H1 (cell line): ENCODE measurements at regions not wholly inside any gene's neighbourhood (a gene's known extent, or its start where the extent isn't known, plus 50 kb on each side); places are given as distances from the start of the nearest gene placed in this dataset.

Experiments
- CTCF ChIA-PET: fragments of 300-600 bp; sonication (Branson Sonifier 250); formaldehyde crosslinking; loops from one replicate; lab custom pipeline; 2021; ENCODE audit not compliant: partially characterized antibody; lab: Charles Lee
- POLR2A ChIA-PET: fragments of 300-600 bp; sonication (Branson Sonifier 250); formaldehyde crosslinking; loops from one replicate; lab custom pipeline; 2021; ENCODE audit warnings: inconsistent platforms; ENCODE audit not compliant: partially characterized antibody; lab: Charles Lee
- DNase-seq, 2 experiments: peaks; one replicate each; pipeline versions ENCODE4 v3.0.0 to v3.0.0-alpha.2; 2010 to 2022; ENCODE audit warnings: low spot score in 2 of 2, low read depth in 1 of 2, mixed read lengths in 1 of 2
- FAIRE-seq: peaks from 2 replicates; lab custom pipeline; 2011; peaks lifted over from hg19 to GRCh38; lab: Jason Lieb, UNC
- H2AFZ ChIP-seq: 2 replicates; pipeline ENCODE4 v1.8.1; 2012; ENCODE audit warnings: low read length, inconsistent platforms
- H2AK5ac ChIP-seq: 2 replicates; pipeline ENCODE4 v1.6.1; 2013; ENCODE audit warnings: low read depth, low read length
- H2BK120ac ChIP-seq: replicated peaks from 2 replicates; pipeline ENCODE3; 2013; ENCODE audit warnings: low read depth, low read length, inconsistent platforms
- H2BK12ac ChIP-seq: 2 replicates; pipeline ENCODE4 v1.6.1; 2013; ENCODE audit warnings: low read depth, low read length
- H2BK15ac ChIP-seq: 2 replicates; pipeline ENCODE4 v1.6.1; 2013; ENCODE audit warnings: low read length
- H2BK20ac ChIP-seq: 2 replicates; pipeline ENCODE4 v1.6.1; 2013; ENCODE audit warnings: low read length
- H2BK5ac ChIP-seq: 2 replicates; pipeline ENCODE4 v1.6.1; 2013; ENCODE audit warnings: low read depth, low read length
- H3K14ac ChIP-seq: 2 replicates; pipeline ENCODE4 v1.6.1; 2013; ENCODE audit warnings: inconsistent platforms; ENCODE audit not compliant: insufficient read length
- H3K18ac ChIP-seq: 2 replicates; pipeline ENCODE4 v1.6.1; 2013; ENCODE audit warnings: low read length; ENCODE audit errors: extremely low read depth
- H3K23ac ChIP-seq: 2 replicates; pipeline ENCODE4 v1.6.1; 2013; ENCODE audit warnings: inconsistent platforms; ENCODE audit not compliant: insufficient read length
- H3K23me2 ChIP-seq: 2 replicates; pipeline ENCODE4 v1.6.1; 2013; ENCODE audit warnings: low read depth, low read length
- H3K27ac ChIP-seq: 2 replicates; pipeline ENCODE4 v1.6.1; 2011; ENCODE audit warnings: low read depth, low read length, inconsistent platforms
- H3K27me3 ChIP-seq, 4 experiments: replicated peaks in 1 of 4; 1 replicate in 1 of 4; 2 replicates in 3 of 4; pipeline versions ENCODE4 v1.6.1 to v1.8.1; 2011 to 2013; ENCODE audit warnings: low read length in 3 of 4, mild to moderate bottlenecking in 3 of 4, inconsistent platforms in 2 of 4, mixed read lengths in 2 of 4, moderate library complexity in 1 of 4; ENCODE audit not compliant: control insufficient read depth in 3 of 4, insufficient read depth in 3 of 4; ENCODE audit errors: extremely low read depth in 1 of 4
- H3K36me3 ChIP-seq, 4 experiments: 2 replicates each; pipeline versions ENCODE4 v1.6.1 to v1.8.1; 2011 to 2013; ENCODE audit warnings: mild to moderate bottlenecking in 4 of 4, low read length in 3 of 4, moderate library complexity in 2 of 4, control low read depth in 1 of 4, inconsistent platforms in 1 of 4; ENCODE audit not compliant: insufficient read depth in 4 of 4, control insufficient read depth in 2 of 4
- H3K4ac ChIP-seq: replicated peaks from 2 replicates; pipeline ENCODE3; 2013; ENCODE audit warnings: low read length, low read depth, mixed read lengths, inconsistent platforms; ENCODE audit not compliant: insufficient read length
- H3K4me1 ChIP-seq, 4 experiments: replicated peaks in 1 of 4; 1 replicate in 1 of 4; 2 replicates in 3 of 4; pipeline versions ENCODE4 v1.6.1 to v1.8.1; 2011 to 2013; ENCODE audit warnings: low read length in 3 of 4, inconsistent platforms in 2 of 4, mixed read lengths in 1 of 4; ENCODE audit not compliant: insufficient read depth in 4 of 4, control insufficient read depth in 3 of 4
- H3K4me2 ChIP-seq, 2 experiments: 2 replicates each; pipeline versions ENCODE4 v1.6.1 to v1.8.1; 2011 to 2013; ENCODE audit warnings: low read depth in 2 of 2, low read length in 2 of 2, control low read depth in 1 of 2, inconsistent platforms in 1 of 2, mild to moderate bottlenecking in 1 of 2; ENCODE audit not compliant: insufficient read depth in 1 of 2
- H3K4me3 ChIP-seq, 4 experiments: fragments of 200-600, 300-600 bp in 1 of 4; sonication (generic), shearing (Covaris generic), sonication (Bioruptor Twin) in 1 of 4; 2 replicates each; pipeline versions ENCODE4 v1.5.1 to v1.8.1; 2011 to 2016; ENCODE audit warnings: low read length in 4 of 4, low read depth in 3 of 4, control low read depth in 2 of 4, inconsistent platforms in 2 of 4, mild to moderate bottlenecking in 2 of 4, mixed read lengths in 1 of 4, moderate library complexity in 1 of 4; ENCODE audit not compliant: insufficient read depth in 2 of 4; ENCODE audit errors: extremely low read depth in 1 of 4
- H3K56ac ChIP-seq: replicated peaks from 2 replicates; pipeline ENCODE3; 2013; ENCODE audit warnings: low read depth, mild to moderate bottlenecking, mixed read lengths, low read length, inconsistent platforms; ENCODE audit not compliant: insufficient read length
- H3K79me1 ChIP-seq: 2 replicates; pipeline ENCODE4 v1.6.1; 2013; ENCODE audit warnings: low read depth, low read length, control low read depth
- H3K79me2 ChIP-seq, 2 experiments: 2 replicates each; pipeline versions ENCODE4 v1.6.1 to v1.8.1; 2012 to 2013; ENCODE audit warnings: low read length in 2 of 2, mild to moderate bottlenecking in 2 of 2, inconsistent platforms in 1 of 2; ENCODE audit not compliant: insufficient read depth in 2 of 2, control insufficient read depth in 1 of 2
- H3K9ac ChIP-seq, 4 experiments: replicated peaks in 1 of 4; 1 replicate in 1 of 4; 2 replicates in 3 of 4; pipeline versions ENCODE4 v1.6.1 to v1.8.1; 2011 to 2013; ENCODE audit warnings: low read depth in 3 of 4, low read length in 3 of 4, control low read depth in 2 of 4, mild to moderate bottlenecking in 2 of 4, moderate library complexity in 2 of 4, inconsistent platforms in 1 of 4; ENCODE audit errors: extremely low read depth in 1 of 4
- H3K9me3 ChIP-seq, 2 experiments: 2 replicates each; pipeline versions ENCODE4 v1.6.1 to v1.8.1; 2012 to 2013; ENCODE audit warnings: mild to moderate bottlenecking in 2 of 2, moderate library complexity in 2 of 2, control low read depth in 1 of 2, inconsistent platforms in 1 of 2, low read depth in 1 of 2, low read length in 1 of 2, mixed read lengths in 1 of 2; ENCODE audit not compliant: insufficient read depth in 2 of 2
- H4K20me1 ChIP-seq, 2 experiments: replicated peaks in 1 of 2; 2 replicates each; pipeline versions ENCODE3 to v1.8.1; 2011 to 2013; ENCODE audit warnings: inconsistent platforms in 2 of 2, low read length in 2 of 2, mild to moderate bottlenecking in 1 of 2; ENCODE audit not compliant: insufficient read depth in 2 of 2, control insufficient read depth in 1 of 2
- H4K5ac ChIP-seq: 2 replicates; pipeline ENCODE4 v1.6.1; 2013; ENCODE audit warnings: low read length, low read depth, mixed read lengths, inconsistent platforms; ENCODE audit not compliant: insufficient read length
- H4K8ac ChIP-seq: 2 replicates; pipeline ENCODE4 v1.8.0; 2013; ENCODE audit warnings: mild to moderate bottlenecking, moderate library complexity, low read length, inconsistent platforms; ENCODE audit not compliant: insufficient read depth; ENCODE audit errors: extremely low read depth
- H4K91ac ChIP-seq: replicated peaks from 2 replicates; pipeline ENCODE3; 2013; ENCODE audit warnings: low read length, mixed read lengths, inconsistent platforms; ENCODE audit not compliant: insufficient read length
- CBX5 ChIP-seq: fragments of 300-800, 300-1000 bp; sonication (generic); IDR thresholded peaks from 2 replicates; pipeline ENCODE4 v1.7.1; 2016; ENCODE audit warnings: antibody characterized with exemption, low read length, low read depth
- CTBP2 ChIP-seq: IDR thresholded peaks from 2 replicates; pipeline ENCODE4 v1.7.0; 2011; ENCODE audit warnings: borderline replicate concordance, mild to moderate bottlenecking, moderate library complexity, mixed read lengths, low read length; ENCODE audit not compliant: insufficient read depth, insufficient read length
- E2F6 ChIP-seq: IDR thresholded peaks from 2 replicates; pipeline ENCODE4 v1.6.1; 2012; ENCODE audit warnings: inconsistent platforms
- KDM4A ChIP-seq: IDR thresholded peaks from one replicate; pipeline ENCODE4 v1.7.1; 2012; ENCODE audit warnings: low read depth, mild to moderate bottlenecking, moderate library complexity, low read length, inconsistent platforms; ENCODE audit not compliant: severe bottlenecking
- NRF1 ChIP-seq: IDR thresholded peaks from 2 replicates; pipeline ENCODE4 v1.6.1; 2011; ENCODE audit warnings: mild to moderate bottlenecking, low read depth, low read length, improper control_type of control experiment
- POLR2AphosphoS5 ChIP-seq: IDR thresholded peaks from 2 replicates; pipeline ENCODE4 v1.6.1; 2011; ENCODE audit warnings: low read depth, low read length
- POU5F1 ChIP-seq: IDR thresholded peaks from 2 replicates; pipeline ENCODE4 v1.6.1; 2011; ENCODE audit warnings: low read depth, mild to moderate bottlenecking, low read length, moderate library complexity
- RBBP5 ChIP-seq: IDR thresholded peaks from 2 replicates; pipeline ENCODE4 v1.7.1; 2012; ENCODE audit warnings: low read depth, mild to moderate bottlenecking, inconsistent platforms, low read length, moderate library complexity, borderline replicate concordance
- YY1 ChIP-seq: IDR thresholded peaks from 2 replicates; pipeline ENCODE4 v1.6.1; 2011; ENCODE audit warnings: low read depth, mild to moderate bottlenecking, low read length
- WGBS, 2 experiments: shearing (Covaris generic) in 1 of 2; methylation state at CpG; one replicate each; pipeline versions ENCODE4 v1.1.6 to v1.1.7; 2013 to 2015; ENCODE audit warnings: low lambda C conversion rate in 2 of 2, mixed read lengths in 2 of 2, inconsistent platforms in 1 of 2, low coverage in 1 of 2, missing lambda C conversion rate in 1 of 2; ENCODE audit not compliant: insufficient replicate concordance in 2 of 2, insufficient coverage in 1 of 2, insufficient read length in 1 of 2; ENCODE audit errors: extremely low coverage in 1 of 2, missing lambda C conversion rate in 1 of 2; 5-methylcytosine and 5-hydroxymethylcytosine counted together

- no peak overlapping the region for H3K27ac ChIP-seq
- H3K27me3 ChIP-seq: no peaks in the 10 kb centered on the region
- H2AK5ac ChIP-seq: no peak overlapping the region
- POLR2A ChIA-PET: no interaction called here
- H3K56ac ChIP-seq: no peak overlapping the region
- no peaks in the 10 kb centered on the region; the same call in 1 of the 2 replicates for H3K79me1 ChIP-seq
- DNase-seq (no peak), FAIRE-seq (no peak)
- H4K5ac ChIP-seq: no peak overlapping the region
- no peak overlapping the region for H3K18ac ChIP-seq
- H2BK120ac ChIP-seq: no peak overlapping the region
- no peak overlapping the region for H3K4ac ChIP-seq
- H2BK15ac ChIP-seq: no peak overlapping the region
- no peaks in the 10 kb centered on the region for H4K20me1 ChIP-seq
- H2AFZ ChIP-seq: no peak overlapping the region
- H3K9me3 ChIP-seq: no peaks in the 10 kb centered on the region
- no peak overlapping the region for H3K4me2 ChIP-seq
- WGBS, 2 experiments: 87% methylated on average over 2 of the region's 2 CpGs; no CpG with 5 or more reads in 1 of the 2 experiments
- H4K91ac ChIP-seq: no peak overlapping the region
- TF ChIP-seq YY1: no peak
- no peak for TF ChIP-seq RBBP5
- TF ChIP-seq KDM4A: no peak
- TF ChIP-seq CBX5: no peak
- TF ChIP-seq POU5F1: no peak
- TF ChIP-seq CTBP2: no peak
- no peak for TF ChIP-seq POLR2AphosphoS5
- no peak for TF ChIP-seq E2F6
- no peak for TF ChIP-seq NRF1
- TF ChIP-seq, all 59 proteins: peak for 0
- Histone ChIP-seq H2BK5ac (no peak overlapping the region), H3K9ac (no peak overlapping the region), H4K8ac (no peak overlapping the region), H3K23me2 (no peaks in the 10 kb centered on the region), H3K79me2 (no peaks in the 10 kb centered on the region), H3K23ac (no peak overlapping the region), H3K4me1 (no peaks in the 10 kb centered on the region), H3K4me3 (no peak overlapping the region), H2BK12ac (no peak overlapping the region), H3K36me3 (no peaks in the 10 kb centered on the region), H3K14ac (no peak overlapping the region), H2BK20ac (no peak overlapping the region)
- CTCF ChIA-PET: interaction anchor here (1.3 to 2.1 kb wide), 2 partner anchors 15 to 69 kb away, joined by 3 to 5 read pairs; no protein-coding TSS in a partner anchor
Observed at GRCh38 chr15:62618432-62618831, 424.1 kb upstream of the TPM1 start.
